HG02798 (cell line): ENCODE measurements at regions not wholly inside any gene's neighbourhood (a gene's known extent, or its start where the extent isn't known, plus 50 kb on each side); places are given as distances from the start of the nearest gene placed in this dataset.

ENCODE experiments used
- ATAC-seq: cut with Tn5 transposase; IDR thresholded peaks from one replicate; pipeline ENCODE4 v1.9.1; 2021; ENCODE audit warnings: mild to moderate bottlenecking; ENCODE audit not compliant: unreplicated experiment, poor library complexity

DNA sequence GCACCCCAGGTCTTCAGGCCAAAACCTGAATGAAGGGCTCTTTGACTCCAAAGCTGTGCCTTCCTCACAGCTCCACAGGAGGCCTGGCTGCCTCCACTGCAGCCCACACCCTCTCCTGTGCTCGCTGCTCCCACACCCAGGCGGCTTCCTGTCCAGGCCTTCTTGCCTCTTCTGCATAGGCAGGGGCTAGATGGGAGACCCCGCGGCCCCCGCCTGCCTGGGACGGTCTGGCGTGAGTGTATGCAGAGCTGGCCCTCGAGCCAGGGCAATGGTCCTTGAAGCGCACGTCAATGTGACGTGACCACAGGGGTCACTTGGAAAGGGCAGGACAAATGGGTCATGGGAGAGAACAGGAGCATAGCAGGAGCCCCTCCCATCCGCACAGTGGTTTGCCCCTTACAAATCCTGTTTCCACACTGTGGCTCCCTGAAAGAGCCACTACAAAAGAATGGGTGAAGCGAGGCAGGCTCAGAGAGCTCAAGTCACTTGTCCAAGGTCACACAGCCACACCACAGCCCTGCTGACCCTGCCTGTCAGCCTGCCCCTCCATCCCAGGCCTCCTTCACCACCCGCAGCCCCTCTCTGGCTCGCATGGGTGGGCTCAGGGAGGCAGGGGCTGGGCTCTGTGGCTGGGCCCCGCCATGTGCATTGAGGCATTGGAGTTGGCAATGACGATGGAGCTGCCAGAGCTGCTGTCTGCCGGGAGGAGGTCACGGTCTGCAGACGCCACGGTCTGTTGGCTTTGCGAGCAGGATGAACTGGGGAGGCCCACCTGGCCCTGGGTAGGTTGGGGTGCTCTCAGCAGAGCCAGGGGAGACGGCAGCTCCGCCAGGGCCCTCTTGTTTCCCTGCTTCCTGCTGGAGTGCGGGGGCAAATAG lies 71.2 kb upstream of the WNT11 start:
- no peak for ATAC-seq

DNA sequence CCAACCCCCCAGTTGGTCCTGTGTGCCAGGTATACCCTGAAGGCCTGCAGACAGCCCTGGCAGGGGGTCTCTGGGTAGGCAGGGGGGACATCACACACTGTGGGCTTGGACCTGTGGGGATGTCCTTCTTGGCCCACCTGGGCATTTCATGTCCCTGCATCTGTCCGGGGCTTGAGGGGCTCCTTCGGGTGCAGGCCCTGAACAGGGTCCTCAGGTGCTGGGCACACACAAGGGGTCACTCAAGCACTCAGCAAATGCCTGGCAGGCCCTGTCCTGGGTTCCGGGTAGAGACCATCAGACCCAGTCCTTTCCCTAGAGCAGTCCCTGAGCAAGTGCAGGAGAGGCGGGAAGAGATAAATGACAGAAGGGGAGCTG lies 70.5 kb upstream of the WNT11 start:
- no peak for ATAC-seq

GRCh38 chr11:76276046-76276780 lies 69.9 kb upstream of the WNT11 start:
- no peak for ATAC-seq

- no peak for ATAC-seq
These were observed 69.1 kb upstream of the WNT11 start for GRCh38 chr11:76275446-76275845.

GRCh38 chr11:76271068-76271467 lies 64.8 kb upstream of the WNT11 start:
- ATAC-seq: no peak

- no peak for ATAC-seq
These were observed 64.1 kb upstream of the WNT11 start for GRCh38 chr11:76270389-76270788.

DNA sequence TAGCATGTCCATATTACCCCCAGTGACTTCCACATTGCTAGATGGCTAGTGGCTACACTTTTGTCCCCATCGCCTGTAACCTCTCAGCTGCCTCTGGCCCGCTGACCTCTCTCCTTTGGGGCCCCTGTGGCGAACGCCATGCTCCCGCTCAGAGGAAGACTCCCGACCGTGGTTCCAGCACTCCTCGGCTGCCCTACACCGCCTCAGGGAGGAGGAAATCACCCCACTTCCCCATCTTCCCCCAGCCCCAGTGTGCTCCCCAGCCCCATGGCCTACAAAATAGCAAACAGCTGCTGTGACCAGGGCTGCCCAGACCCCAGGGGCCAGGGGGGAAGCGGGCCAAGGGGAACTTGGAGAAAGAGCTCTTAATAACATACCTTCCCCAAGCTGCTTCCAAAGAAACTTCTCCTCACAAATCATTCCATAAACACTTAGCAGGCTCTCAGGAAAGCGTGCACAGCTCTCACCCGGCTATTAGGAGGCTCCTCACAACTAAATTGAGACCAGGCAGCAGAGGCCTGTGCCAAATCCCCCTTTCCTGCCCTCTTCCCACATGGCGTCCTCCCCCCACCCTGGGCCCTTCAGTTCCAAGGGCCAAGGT lies 63.5 kb upstream of the WNT11 start:
- ATAC-seq: no peak

DNA sequence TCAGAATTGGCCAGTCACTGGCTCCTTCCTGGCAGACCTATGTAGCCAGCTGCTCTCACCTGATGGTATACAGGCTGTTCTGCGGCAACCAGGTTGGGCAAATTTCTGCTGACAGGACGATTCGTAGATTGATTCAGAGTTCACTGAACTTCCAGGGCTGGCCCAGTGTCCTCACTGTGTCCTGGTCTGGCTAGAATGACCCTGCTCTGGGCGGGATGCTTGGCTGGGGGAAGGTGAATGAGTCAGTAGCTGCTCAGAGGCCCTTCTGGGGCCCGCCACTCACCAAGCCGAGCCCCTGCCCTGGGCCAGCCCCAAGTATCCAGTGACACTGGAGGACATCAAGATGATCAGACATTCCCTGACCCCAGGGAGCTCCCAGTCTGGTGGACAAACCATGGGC lies 62.9 kb upstream of the WNT11 start:
- no peak for ATAC-seq

DNA sequence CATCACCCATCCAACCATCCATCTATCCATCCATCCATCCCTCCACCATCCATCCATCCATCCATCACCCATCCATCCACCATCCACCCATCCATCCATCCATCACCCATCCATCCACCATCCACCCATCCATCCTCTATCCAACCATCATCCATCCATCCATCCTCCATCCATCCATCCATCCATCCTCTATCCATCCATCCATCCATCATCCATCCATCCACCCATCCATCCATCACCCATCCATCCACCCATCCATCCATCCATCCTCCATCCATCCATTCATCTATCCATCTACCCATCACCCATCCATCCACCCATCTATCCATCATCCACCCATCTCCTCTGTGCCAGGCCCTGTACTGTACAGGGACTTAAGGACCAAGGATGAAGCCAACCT lies 62.2 kb upstream of the WNT11 start:
- no peak for ATAC-seq

GRCh38 chr11:76267556-76267955 lies 61.3 kb upstream of the WNT11 start:
- no peak for ATAC-seq

- no peak for ATAC-seq
These were observed 60.2 kb upstream of the WNT11 start for GRCh38 chr11:76266286-76267100.

- ATAC-seq: no peak
These were observed 59.5 kb upstream of the WNT11 start for GRCh38 chr11:76265771-76266241.

- no peak for ATAC-seq
These were observed 57.4 kb upstream of the WNT11 start for GRCh38 chr11:76263657-76264056.

DNA sequence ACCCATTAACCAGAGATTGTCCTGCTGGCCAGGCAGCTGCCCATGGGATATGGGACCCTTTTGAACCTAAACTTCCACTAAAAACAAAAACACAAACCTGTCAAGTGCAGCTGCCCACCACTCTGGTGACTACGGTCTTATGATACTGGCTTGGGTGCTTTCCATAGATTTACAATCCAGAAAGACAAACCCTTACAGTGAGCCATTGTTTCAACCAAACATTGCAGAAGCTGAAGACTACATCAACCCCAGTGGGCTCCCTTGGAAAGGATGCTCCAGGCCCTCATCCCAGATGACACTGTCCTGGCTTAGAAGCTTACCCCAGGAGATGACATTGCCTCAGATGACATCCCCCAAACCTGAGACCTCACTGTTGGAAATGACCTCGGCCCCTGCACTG lies 56.9 kb upstream of the WNT11 start:
- ATAC-seq: no peak

- ATAC-seq: no peak
These were observed 54.1 kb upstream of the WNT11 start for GRCh38 chr11:76260296-76260925.

DNA sequence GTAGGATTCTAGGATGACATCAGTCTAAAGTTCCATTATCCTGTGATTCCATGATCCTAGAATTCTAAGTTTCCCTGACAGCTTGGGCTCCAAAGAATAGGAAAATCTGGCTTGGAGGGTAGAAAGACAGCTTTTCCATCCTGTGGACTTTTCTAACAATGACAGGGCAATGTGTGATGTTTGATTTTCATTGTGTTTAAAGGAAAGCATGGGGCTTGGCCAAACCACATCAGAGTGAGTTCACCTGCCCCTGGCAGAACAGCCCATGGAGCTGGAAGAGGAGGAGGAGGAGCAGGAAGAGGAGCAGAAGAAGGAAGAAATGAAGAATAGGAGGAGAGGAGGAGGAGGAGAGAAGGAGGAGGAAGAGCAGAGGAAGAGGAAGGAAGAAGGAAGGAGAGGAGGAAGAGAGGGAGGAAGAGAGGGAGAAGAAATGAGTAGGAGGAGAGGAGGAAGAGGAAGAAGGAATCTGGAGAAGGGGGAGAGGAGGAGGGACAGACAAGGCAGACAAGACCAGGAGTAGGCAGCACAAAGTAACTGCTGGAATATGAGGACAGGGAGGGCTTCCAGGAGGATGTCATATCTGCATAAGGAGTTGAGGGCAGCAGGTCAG lies 53.1 kb upstream of the WNT11 start:
- ATAC-seq: no peak

- no peak for ATAC-seq
These were observed 50.9 kb upstream of the WNT11 start for GRCh38 chr11:76257074-76257719.

DNA sequence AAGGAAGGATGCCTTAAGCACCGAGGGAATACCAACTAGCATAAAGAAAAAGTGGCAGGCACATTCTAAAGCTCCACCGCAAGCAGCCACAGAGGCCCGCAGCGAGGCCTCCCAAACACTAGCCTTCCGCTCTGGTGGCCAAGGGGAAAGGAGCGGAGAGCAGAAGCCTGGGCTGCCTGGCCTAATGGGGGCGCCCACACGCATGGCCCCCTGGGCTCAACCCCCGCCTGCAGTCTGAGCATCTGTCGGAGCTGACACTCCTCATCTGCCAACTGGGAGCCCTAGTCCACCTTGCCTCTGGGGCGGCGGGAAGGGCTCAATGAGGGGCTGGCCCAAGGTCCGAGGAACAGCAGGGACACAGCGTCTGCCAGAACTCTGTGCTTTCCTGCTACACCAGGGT lies 50.1 kb upstream of the WNT11 start:
- ATAC-seq: no peak
